ENCODE measurements at regions not wholly inside any gene's neighbourhood (a gene's known extent, or its start where the extent isn't known, plus 50 kb on each side); places are given as distances from the start of the nearest gene placed in this dataset.
"Not testable (repeated sequence)": the region's sequence is repeated elsewhere in the genome, so short reads cannot be mapped to it uniquely, and the experiment has no call there.

DNA sequence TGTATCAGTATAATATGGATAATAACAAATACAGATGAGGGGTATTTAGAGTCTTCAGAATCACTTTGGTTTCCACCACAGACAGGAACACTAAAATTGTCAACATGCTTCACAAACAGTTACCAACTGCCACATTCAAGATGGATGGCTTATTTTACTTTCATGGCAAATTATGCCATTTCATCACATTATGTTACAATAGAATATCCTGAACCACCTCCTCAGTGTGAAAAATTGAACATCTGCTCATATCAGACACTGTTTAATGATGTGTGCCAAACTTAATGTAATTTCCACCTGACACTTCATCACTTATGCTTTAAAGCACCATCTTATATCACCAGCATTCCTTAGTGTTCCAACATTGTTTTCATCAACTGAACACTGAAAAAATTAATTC is 357.4 kb downstream of the KCNN2 start:
- no peak for TF ChIP-seq POLR2A (IDR thresholded peaks at IDR 0.05)
- no peaks in the 10 kb centered on the region for H3K27me3 ChIP-seq
- intact Hi-C loops (cut with DNase I): no loop called here
- no peak overlapping the region for H3K27ac ChIP-seq
- no peak overlapping the region for H3K4me3 ChIP-seq (replicated peaks in 1 of 3)
- no peaks in the 10 kb centered on the region for H3K36me3 ChIP-seq
- DNase-seq: no peak
- no peaks in the 10 kb centered on the region for H3K4me1 ChIP-seq
- no peaks in the 10 kb centered on the region for H3K9me3 ChIP-seq

DNA sequence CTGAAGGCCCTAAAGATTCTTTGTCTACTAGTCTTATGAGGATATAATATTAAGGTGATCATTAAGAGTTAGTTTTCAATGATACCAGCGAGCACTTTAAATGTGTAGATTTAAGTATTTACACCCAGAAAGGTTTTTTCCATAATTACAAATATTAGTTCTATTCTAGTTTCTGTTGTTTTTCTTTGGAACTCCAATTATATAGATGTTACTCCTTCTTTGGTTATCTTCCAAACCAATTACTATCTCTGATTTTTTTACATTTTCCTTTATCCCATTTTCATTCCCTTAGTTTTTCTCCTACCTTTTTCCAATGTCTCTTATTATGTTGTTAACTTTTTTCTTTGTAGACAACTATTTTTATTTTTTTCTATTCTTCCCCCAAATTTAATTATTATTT is 355.1 kb downstream of the KCNN2 start:
- TF ChIP-seq, protein P1, sequence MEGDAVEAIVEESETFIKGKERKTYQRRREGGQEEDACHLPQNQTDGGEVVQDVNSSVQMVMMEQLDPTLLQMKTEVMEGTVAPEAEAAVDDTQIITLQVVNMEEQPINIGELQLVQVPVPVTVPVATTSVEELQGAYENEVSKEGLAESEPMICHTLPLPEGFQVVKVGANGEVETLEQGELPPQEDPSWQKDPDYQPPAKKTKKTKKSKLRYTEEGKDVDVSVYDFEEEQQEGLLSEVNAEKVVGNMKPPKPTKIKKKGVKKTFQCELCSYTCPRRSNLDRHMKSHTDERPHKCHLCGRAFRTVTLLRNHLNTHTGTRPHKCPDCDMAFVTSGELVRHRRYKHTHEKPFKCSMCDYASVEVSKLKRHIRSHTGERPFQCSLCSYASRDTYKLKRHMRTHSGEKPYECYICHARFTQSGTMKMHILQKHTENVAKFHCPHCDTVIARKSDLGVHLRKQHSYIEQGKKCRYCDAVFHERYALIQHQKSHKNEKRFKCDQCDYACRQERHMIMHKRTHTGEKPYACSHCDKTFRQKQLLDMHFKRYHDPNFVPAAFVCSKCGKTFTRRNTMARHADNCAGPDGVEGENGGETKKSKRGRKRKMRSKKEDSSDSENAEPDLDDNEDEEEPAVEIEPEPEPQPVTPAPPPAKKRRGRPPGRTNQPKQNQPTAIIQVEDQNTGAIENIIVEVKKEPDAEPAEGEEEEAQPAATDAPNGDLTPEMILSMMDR (IDR thresholded peaks at IDR 0.05): no peak
- Histone ChIP-seq H3K36me3 (no peaks in the 10 kb centered on the region), H3K27ac (no peak overlapping the region), H3K9me3 (no peaks in the 10 kb centered on the region), H3K4me1 (no peaks in the 10 kb centered on the region), H3K27me3 (no peaks in the 10 kb centered on the region), H3K4me3 (replicated peaks in 1 of 3) (no peak overlapping the region)
- 87 to 89% methylated on average over 1 of the region's 1 CpG for WGBS, 2 donors
- intact Hi-C loops (cut with DNase I): no loop called here
- DNase-seq: no peak

DNA sequence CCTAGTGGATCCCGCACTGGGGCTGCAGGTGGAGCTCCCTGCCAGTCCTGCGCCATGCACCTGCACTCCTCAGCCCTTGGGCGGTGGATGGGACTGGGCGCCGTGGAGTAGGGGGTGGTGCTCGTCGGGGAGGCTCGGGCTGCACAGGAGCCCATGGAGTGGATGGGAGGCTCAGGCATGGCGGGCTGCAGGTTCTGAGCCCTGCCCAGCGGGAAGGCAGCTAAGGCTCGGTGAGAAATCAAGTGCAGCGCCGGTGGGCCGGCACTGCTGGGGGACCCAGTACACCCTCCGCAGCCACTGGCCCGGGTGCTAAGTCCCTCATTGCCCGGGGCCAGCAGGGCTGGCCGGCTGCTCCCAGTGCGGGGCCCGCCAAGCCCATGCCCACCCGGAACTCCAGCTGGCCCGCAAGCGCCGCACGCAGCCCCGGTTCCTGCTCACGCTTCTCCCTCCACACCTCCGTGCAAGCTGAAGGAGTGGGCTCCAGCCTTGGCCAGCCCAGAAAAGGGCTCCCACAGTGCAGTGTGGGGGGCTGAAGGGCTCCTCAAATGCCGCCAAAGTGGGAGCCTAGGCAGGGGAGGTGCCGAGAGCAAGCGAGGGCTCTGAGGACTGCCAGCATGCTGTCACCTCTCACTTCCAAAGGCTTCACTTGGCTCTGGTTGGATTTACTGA is 342.5 kb downstream of the KCNN2 start:
- DNase-seq; H3K4me3 ChIP-seq (replicated peaks in 1 of 3); H3K27me3 ChIP-seq; intact Hi-C loops (cut with DNase I); H3K27ac ChIP-seq; H3K36me3 ChIP-seq; H3K4me1 ChIP-seq; H3K9me3 ChIP-seq: not testable (repeated sequence)
- 94% methylated on average over 16 to 21 of the region's 31 CpGs for WGBS, 2 donors

DNA sequence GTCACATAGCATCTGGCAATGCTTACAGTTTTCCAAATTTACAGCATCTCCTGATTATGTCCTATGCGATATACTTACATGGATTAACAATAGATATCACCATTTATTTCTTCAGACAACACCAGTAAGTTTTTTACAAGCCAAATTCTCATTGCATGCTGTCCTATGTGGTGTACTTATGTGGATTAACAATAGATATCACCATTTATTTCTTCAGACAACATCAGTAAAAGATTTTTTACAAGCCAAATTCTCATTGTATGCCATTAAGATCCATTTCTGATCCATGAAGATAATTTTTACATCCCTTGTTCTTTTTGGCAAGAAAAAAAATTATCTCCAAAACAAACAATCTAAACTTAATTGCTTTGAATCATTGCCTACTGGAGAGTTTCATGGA is 340.9 kb downstream of the KCNN2 start:
- Histone ChIP-seq H3K4me3 (replicated peaks in 1 of 3) (no peak overlapping the region), H3K36me3 (no peaks in the 10 kb centered on the region), H3K27me3 (no peaks in the 10 kb centered on the region), H3K9me3 (no peaks in the 10 kb centered on the region), H3K4me1 (no peaks in the 10 kb centered on the region), H3K27ac (no peak overlapping the region)
- TF ChIP-seq POLR2A (IDR thresholded peaks at IDR 0.05): no peak
- TF ChIP-seq, protein P1 (IDR thresholded peaks at IDR 0.05): no peak
- no peak for DNase-seq
- WGBS, 2 donors: 72 to 76% methylated on average over 1 of the region's 1 CpG
- intact Hi-C loops (cut with DNase I): no loop called here

DNA sequence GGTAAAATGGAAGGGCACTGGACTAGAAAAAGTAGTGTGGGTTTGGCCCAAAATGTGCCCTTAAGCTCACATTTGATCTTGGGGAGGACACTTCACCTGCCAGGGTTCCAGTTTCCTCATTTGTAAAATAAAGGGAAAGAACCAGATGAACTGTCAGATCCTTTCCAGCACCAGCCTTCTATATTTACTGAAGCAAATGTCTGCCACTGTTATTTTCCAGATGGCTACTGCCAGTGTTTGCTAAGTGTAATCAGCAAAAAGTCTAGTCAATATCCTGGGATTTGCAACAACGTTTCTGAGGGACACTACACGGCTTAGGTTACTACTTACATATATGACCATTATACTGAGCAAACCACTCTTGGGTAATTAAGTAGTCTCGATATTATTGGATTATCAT is 340.3 kb downstream of the KCNN2 start:
- TF ChIP-seq, protein P1 (IDR thresholded peaks at IDR 0.05): no peak
- no peak for TF ChIP-seq POLR2A (IDR thresholded peaks at IDR 0.05)
- DNase-seq: no peak
- Histone ChIP-seq H3K4me1 (no peaks in the 10 kb centered on the region), H3K27ac (no peak overlapping the region), H3K36me3 (no peaks in the 10 kb centered on the region), H3K9me3 (no peaks in the 10 kb centered on the region), H3K27me3 (no peaks in the 10 kb centered on the region), H3K4me3 (replicated peaks in 1 of 3) (no peak overlapping the region)
- WGBS, 2 donors: 64 to 68% methylated on average over 3 of the region's 3 CpGs
- intact Hi-C loops (cut with DNase I): no loop called here

DNA sequence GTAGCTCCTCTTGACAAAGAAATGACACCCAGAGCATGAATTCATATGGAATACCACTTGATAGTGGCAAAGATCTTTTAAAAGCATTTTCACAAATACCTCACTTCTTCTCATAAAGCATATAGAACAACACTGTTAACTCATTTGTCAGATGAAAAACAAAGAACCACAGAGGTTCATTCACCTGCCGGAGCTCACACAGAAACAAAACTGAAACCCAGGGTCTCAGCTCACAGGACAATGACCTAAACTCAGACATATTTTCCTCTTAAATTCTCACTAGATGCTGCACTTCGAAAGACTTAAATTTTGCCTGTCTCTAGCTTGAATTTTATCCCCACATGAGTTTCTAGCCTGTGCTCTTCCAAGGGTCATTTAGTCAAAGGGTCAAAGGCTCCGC is 339.0 kb downstream of the KCNN2 start:
- Histone ChIP-seq H3K4me3 (replicated peaks in 1 of 3) (no peak overlapping the region), H3K4me1 (no peaks in the 10 kb centered on the region), H3K36me3 (no peaks in the 10 kb centered on the region), H3K9me3 (no peaks in the 10 kb centered on the region), H3K27me3 (no peaks in the 10 kb centered on the region), H3K27ac (no peak overlapping the region)
- no peak for TF ChIP-seq POLR2A (IDR thresholded peaks at IDR 0.05)
- TF ChIP-seq, protein P1 (IDR thresholded peaks at IDR 0.05): no peak
- WGBS, 2 donors: 83 to 88% methylated on average over 3 of the region's 3 CpGs
- intact Hi-C loops (cut with DNase I): no loop called here
- DNase-seq: no peak
